K562 (cell line): ENCODE measurements at regions not wholly inside any gene's neighbourhood (a gene's known extent, or its start where the extent isn't known, plus 50 kb on each side); places are given as distances from the start of the nearest gene placed in this dataset.

Experiments used
- ATAC-seq: fragments of 200-7000 bp; cut with Tn5 transposase; 3 replicates; pipeline ENCODE4 v1.9.1; 2020; ENCODE audit warnings: moderate library complexity
- BruUV-seq: library from RNA; stranded (reverse); fragments of 400-500 nt; replicated peaks from 2 replicates; lab custom pipeline; 2021; lab: Mats Ljungman, UMichigan
- CTCF ChIA-PET: fragments of 300-600 bp; formaldehyde crosslinking; extraction: SDS; loops from one replicate; lab custom pipeline; 2021; ENCODE audit warnings: low intra/inter-chr PET ratio; lab: Yijun Ruan, JAX
- POLR2A ChIA-PET: fragments of 300-600, 350-650 bp; sonication (Branson Sonifier 250); formaldehyde crosslinking; extraction: SDS; loops from one replicate; lab custom pipeline; 2021; ENCODE audit warnings: antibody characterized with exemption, inconsistent platforms; lab: Yijun Ruan, JAX
- DNase-seq, 4 experiments: peaks; one replicate each; pipeline versions ENCODE4 v3.0.0 to v3.0.0-alpha.2; 2011 to 2018; ENCODE audit warnings: low spot score in 3 of 4, mixed read lengths in 3 of 4; ENCODE audit errors: extremely low read depth in 1 of 4
- FAIRE-seq: peaks from 2 replicates; lab custom pipeline; 2011; peaks lifted over from hg19 to GRCh38; lab: Jason Lieb, UNC
- H2AFZ ChIP-seq: 2 replicates; pipeline ENCODE4 v1.6.0; 2011; ENCODE audit warnings: low read depth, low read length, control low read depth, inconsistent platforms
- H3K27ac ChIP-seq: fragments of 200-600 bp; 3 replicates; pipeline ENCODE4 v1.8.0; 2011; ENCODE audit warnings: low read depth, mild to moderate bottlenecking, control low read depth, inconsistent platforms, low read length, moderate library complexity, mixed read lengths; ENCODE audit errors: extremely low read depth
- H3K27me3 ChIP-seq, 2 experiments: fragments of 300-600 bp in 1 of 2; 2 replicates in 1 of 2; 3 replicates in 1 of 2; pipeline versions ENCODE4 v1.6.0 to v1.8.0; 2011; ENCODE audit warnings: inconsistent platforms in 2 of 2, low read length in 2 of 2, mild to moderate bottlenecking in 1 of 2, mixed read lengths in 1 of 2, moderate library complexity in 1 of 2; ENCODE audit not compliant: control insufficient read depth in 2 of 2, insufficient read depth in 2 of 2
- H3K36me3 ChIP-seq: fragments of 300-600 bp; 3 replicates; pipeline ENCODE4 v1.8.0; 2011; ENCODE audit warnings: mild to moderate bottlenecking, low read length, inconsistent platforms; ENCODE audit not compliant: control insufficient read depth, insufficient read depth
- H3K4me1 ChIP-seq, 2 experiments: fragments of 200-600 bp in 1 of 2; replicated peaks in 1 of 2; 2 replicates in 1 of 2; 3 replicates in 1 of 2; pipeline versions ENCODE4 v1.5.1 to v1.8.0; 2011; ENCODE audit warnings: inconsistent platforms in 2 of 2, low read length in 2 of 2, mild to moderate bottlenecking in 1 of 2, mixed read lengths in 1 of 2, moderate library complexity in 1 of 2; ENCODE audit not compliant: control insufficient read depth in 2 of 2, insufficient read depth in 2 of 2
- H3K4me2 ChIP-seq: 2 replicates; pipeline ENCODE4 v1.6.1; 2011; ENCODE audit warnings: low read length, control low read depth, inconsistent platforms, mixed read lengths; ENCODE audit not compliant: insufficient read depth
- H3K4me3 ChIP-seq: fragments of 200-600 bp; sonication (generic), shearing (Covaris generic); 2 replicates; pipeline ENCODE4 v1.5.1; 2016; ENCODE audit warnings: control low read depth, inconsistent platforms
- H3K79me2 ChIP-seq: fragments of 200-600 bp; 3 replicates; pipeline ENCODE4 v1.8.0; 2011; ENCODE audit warnings: low read length, inconsistent platforms; ENCODE audit not compliant: control insufficient read depth, insufficient read depth
- H3K9ac ChIP-seq, 2 experiments: 2 replicates each; pipeline versions ENCODE4 v1.6.0 to v1.6.1; 2011; ENCODE audit warnings: low read depth in 2 of 2, low read length in 2 of 2, control low read depth in 1 of 2, inconsistent platforms in 1 of 2, mild to moderate bottlenecking in 1 of 2, mixed read lengths in 1 of 2; ENCODE audit not compliant: insufficient read depth in 1 of 2
- H3K9me1 ChIP-seq: one replicate; pipeline ENCODE4 v1.6.0; 2011; ENCODE audit warnings: inconsistent platforms, mild to moderate bottlenecking, low read length, moderate library complexity; ENCODE audit not compliant: control insufficient read depth, insufficient read depth
- H3K9me3 ChIP-seq: replicated peaks from 2 replicates; pipeline ENCODE4 v1.5.1; 2011; ENCODE audit warnings: low read depth, low read length, inconsistent platforms; ENCODE audit not compliant: control insufficient read depth, insufficient read depth
- H4K20me1 ChIP-seq: replicated peaks from 2 replicates; pipeline ENCODE4 v1.6.1; 2011; ENCODE audit warnings: low read length, inconsistent platforms, mixed read lengths; ENCODE audit not compliant: control insufficient read depth, insufficient read depth
- CTCF ChIP-seq, 3 experiments: IDR thresholded peaks in 2 of 3; conservative IDR thresholded peaks in 1 of 3; 2 replicates each; pipeline ENCODE4 v1.5.1; 2011 to 2012; ENCODE audit warnings: low read length in 3 of 3, mild to moderate bottlenecking in 3 of 3, control low read depth in 2 of 3, improper control_type of control experiment in 1 of 3, inconsistent platforms in 1 of 3, low read depth in 1 of 3, mixed read lengths in 1 of 3, moderate library complexity in 1 of 3; ENCODE audit not compliant: insufficient read depth in 2 of 3
- MXI1 ChIP-seq: IDR thresholded peaks from 2 replicates; pipeline ENCODE4 v1.6.1; 2011; ENCODE audit warnings: low read depth, mild to moderate bottlenecking, improper control_type of control experiment, low read length
- ZNF146 ChIP-seq: IDR thresholded peaks from one replicate; pipeline ENCODE4 v1.6.1; 2018; ENCODE audit warnings: missing compliant biosample characterization; ENCODE audit not compliant: unreplicated experiment
- WGBS: fragments of 100-300 bp; shearing (Covaris generic); methylation state at CpG from one replicate; pipeline ENCODE4 v1.1.6; 2016; ENCODE audit warnings: low coverage, mixed read lengths; ENCODE audit not compliant: insufficient coverage; ENCODE audit errors: missing lambda C conversion rate; 5-methylcytosine and 5-hydroxymethylcytosine counted together
- in situ Hi-C: fragments of 300-500 bp; cut with MboI; formaldehyde crosslinking; loops from 4 replicates; pipeline ENCODE4 v1.15.0; 2018; ENCODE audit warnings: inconsistent platforms, mixed read lengths
- intact Hi-C: fragments of 100-400 bp; cut with micrococcal nuclease; formaldehyde crosslinking; loops from 2 replicates; pipeline ENCODE4 v1.14.2; 2022

DNA sequence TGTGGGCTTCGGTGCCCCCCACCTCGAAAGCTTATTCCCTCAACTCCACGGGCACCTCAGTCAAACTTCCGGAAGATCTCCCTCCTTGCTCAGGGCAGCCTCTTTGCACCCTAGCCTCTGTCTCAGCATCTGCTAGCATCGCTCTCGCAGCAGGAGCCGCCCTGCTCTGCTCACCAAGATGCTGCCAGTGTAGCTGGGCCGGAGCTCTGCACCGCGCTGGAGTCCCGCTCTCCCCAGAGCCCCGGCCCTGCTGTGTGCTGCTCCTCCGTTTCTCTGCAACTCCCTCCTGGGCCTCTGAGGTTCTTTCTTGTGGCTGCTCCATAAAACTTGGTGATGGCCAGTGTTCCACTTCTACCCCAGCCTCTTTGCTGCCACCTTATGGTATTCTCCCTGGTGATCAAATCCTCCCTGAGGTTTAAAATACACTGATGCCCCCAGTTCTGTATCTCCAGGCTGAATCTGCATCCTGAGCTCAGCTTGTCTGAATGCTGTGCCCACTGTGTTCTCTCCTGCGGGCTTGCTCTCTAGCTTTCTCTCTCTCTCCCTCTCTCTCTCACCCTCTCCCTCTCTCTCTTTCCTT is 198.0 kb downstream of the UQCRFS1 start:
- H3K9ac ChIP-seq, result no peak overlapping the region
- no peak overlapping the region for H3K4me2 ChIP-seq
- no peak overlapping the region for H2AFZ ChIP-seq
- BruUV-seq, result no TSS peak
- no peaks in the 10 kb centered on the region for H3K9me3 ChIP-seq
- no peak overlapping the region for H3K4me3 ChIP-seq
- ATAC-seq, result peak; percentile 75
- 0 out of 6 replicates have a peak, but pooled peaks of 1 of the 3 experiments have one; percentile 2 for TF ChIP-seq CTCF (IDR thresholded peaks at IDR 0.05 in 2 of 3, conservative IDR thresholded peaks at IDR 0.05 in 1 of 3; ENCODE audit: insufficient read depth in 2 of 3, low read depth in 1 of 3, low read length in 3 of 3)
- TF ChIP-seq MXI1, result no peak
- POLR2A ChIA-PET, result interaction anchor here (2.9 kb wide), 1 partner anchor 9 kb away, joined by 12 read pairs; no protein-coding TSS in a partner anchor
- intact Hi-C loops (no loop called here), in situ Hi-C loops (no loop called here)
- H3K27me3 ChIP-seq, result peaks cover 2 to 26% of the 10 kb centered on the region in 2 experiments
- H4K20me1 ChIP-seq, result no peaks in the 10 kb centered on the region
- no peak for DNase-seq
- 0% methylated on average over 14 of the region's 14 CpGs for WGBS
- CTCF ChIA-PET, result no interaction called here
- H3K79me2 ChIP-seq, result no peaks in the 10 kb centered on the region
- no peaks in the 10 kb centered on the region for H3K4me1 ChIP-seq
- no peaks in the 10 kb centered on the region for H3K9me1 ChIP-seq
- no peaks in the 10 kb centered on the region for H3K36me3 ChIP-seq
- no peak for FAIRE-seq
- H3K27ac ChIP-seq, result no peak overlapping the region

DNA sequence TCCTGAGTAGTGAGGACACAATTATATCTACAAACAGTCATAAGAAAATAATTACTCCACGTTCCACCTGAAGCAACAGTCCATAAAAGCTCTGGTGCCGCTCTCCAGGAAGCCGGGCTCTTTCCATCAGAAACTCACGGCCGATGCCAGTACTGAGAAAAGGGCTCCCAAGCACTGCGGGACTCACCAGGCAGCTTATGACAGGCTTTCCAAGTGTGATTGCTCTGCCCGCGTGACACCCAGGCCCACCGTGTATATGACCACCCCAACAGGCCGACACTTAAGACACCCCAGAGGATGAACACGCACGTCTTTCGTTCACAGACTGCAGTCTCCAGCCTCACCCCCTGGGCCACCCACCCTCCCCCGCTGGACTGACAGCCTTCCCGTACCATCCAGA is 199.0 kb downstream of the UQCRFS1 start:
- no peaks in the 10 kb centered on the region for H4K20me1 ChIP-seq
- no peak for TF ChIP-seq ZNF146
- TF ChIP-seq, all 486 proteins: peak for 0
- no peak for FAIRE-seq
- BruUV-seq, result no TSS peak
- no peaks in the 10 kb centered on the region for H3K9me1 ChIP-seq
- CTCF ChIA-PET, result no interaction called here
- no peaks in the 10 kb centered on the region for H3K4me1 ChIP-seq
- no peak overlapping the region for H2AFZ ChIP-seq
- ATAC-seq, result no peak
- DNase-seq, result no peak
- in situ Hi-C loops (no loop called here), intact Hi-C loops (no loop called here)
- no peak overlapping the region for H3K9ac ChIP-seq
- peaks cover 2 to 26% of the 10 kb centered on the region in 2 experiments; a peak in 4 of 5 replicates for H3K27me3 ChIP-seq
- H3K36me3 ChIP-seq, result no peaks in the 10 kb centered on the region
- WGBS, result under 1% methylated on average over 15 of the region's 15 CpGs
- H3K27ac ChIP-seq, result no peak overlapping the region
- POLR2A ChIA-PET, result interaction anchor here (1.2 to 2.9 kb wide), 2 partner anchors 10 to 12 kb away, joined by 3 to 12 read pairs; no protein-coding TSS in a partner anchor
- no peak overlapping the region for H3K4me2 ChIP-seq
- H3K4me3 ChIP-seq, result no peak overlapping the region
- H3K79me2 ChIP-seq, result no peaks in the 10 kb centered on the region
- H3K9me3 ChIP-seq, result no peaks in the 10 kb centered on the region
